ENCODE measurements at regions not wholly inside any gene's neighbourhood (a gene's known extent, or its start where the extent isn't known, plus 50 kb on each side); places are given as distances from the start of the nearest gene placed in this dataset.

DNA sequence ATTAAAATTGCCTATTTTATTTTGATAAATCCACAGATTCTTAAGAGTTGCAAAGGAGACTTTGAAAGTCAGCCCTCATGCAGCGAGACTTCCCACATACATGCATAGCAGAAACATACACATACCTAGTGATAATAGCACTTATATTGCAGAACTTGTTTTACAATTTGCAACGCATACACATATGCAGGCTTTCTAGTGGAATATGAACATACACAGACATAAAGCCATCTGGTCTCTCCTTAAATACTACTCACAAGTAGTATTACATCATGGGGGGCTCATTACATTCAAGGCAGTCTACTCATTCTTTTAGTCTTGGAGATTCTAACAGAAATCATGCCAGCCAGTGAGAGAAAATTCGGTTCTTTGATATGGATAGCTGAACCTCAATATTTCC, 295.1 kb upstream of the RND3 start:
- H3K27ac ChIP-seq (ENCODE audit: low read depth): no peak overlapping the region
- no peak overlapping the region for H3K4me3 ChIP-seq
- no peak overlapping the region for H3K4me2 ChIP-seq
- no peaks in the 10 kb centered on the region for H3K79me2 ChIP-seq (replicated peaks; ENCODE audit: insufficient read depth)
- H3K4me1 ChIP-seq (ENCODE audit: insufficient read depth): peaks cover 12% of the 10 kb centered on the region; the same call in 1 of the 2 replicates
- no peak overlapping the region for H3K4me3 Mint-ChIP-seq
- no peak overlapping the region; the same call in 1 of the 2 replicates for H2AFZ ChIP-seq
- no peaks in the 10 kb centered on the region for H3F3A ChIP-seq (replicated peaks; ENCODE audit: low read depth)
- no peaks in the 10 kb centered on the region for H3K36me3 ChIP-seq (ENCODE audit: insufficient read depth)
- H3K9me2 ChIP-seq (ENCODE audit: insufficient read depth): no peaks in the 10 kb centered on the region
- H3K27ac Mint-ChIP-seq: no peak overlapping the region
- peaks cover 2% of the 10 kb centered on the region for H3K27me3 Mint-ChIP-seq (ENCODE audit: insufficient read depth, low read depth, poor library complexity)
- H3K4me1 Mint-ChIP-seq: peaks cover 18% of the 10 kb centered on the region
- DNase-seq (ENCODE audit: low spot score) (no peak), ATAC-seq (no peak)
- H3K9me3 Mint-ChIP-seq: no peaks in the 10 kb centered on the region
- H4K20me1 ChIP-seq (replicated peaks; ENCODE audit: insufficient read depth): no peaks in the 10 kb centered on the region
- TF ChIP-seq STAT1 (IDR thresholded peaks at IDR 0.05; ENCODE audit: unreplicated experiment) (no peak), JUNB (IDR thresholded peaks at IDR 0.05; ENCODE audit: unreplicated experiment) (no peak), ZNF331 (CRISPR knock-in tag; IDR thresholded peaks at IDR 0.05; ENCODE audit: low read depth) (no peak), ZNF114 (CRISPR knock-in tag; IDR thresholded peaks at IDR 0.05) (no peak), EZH2 (IDR thresholded peaks at IDR 0.05; ENCODE audit: low read depth, unreplicated experiment) (no peak), CREB1 (CRISPR knock-in tag; IDR thresholded peaks at IDR 0.05; ENCODE audit: low read depth) (no peak)
- TF ChIP-seq, protein P1, sequence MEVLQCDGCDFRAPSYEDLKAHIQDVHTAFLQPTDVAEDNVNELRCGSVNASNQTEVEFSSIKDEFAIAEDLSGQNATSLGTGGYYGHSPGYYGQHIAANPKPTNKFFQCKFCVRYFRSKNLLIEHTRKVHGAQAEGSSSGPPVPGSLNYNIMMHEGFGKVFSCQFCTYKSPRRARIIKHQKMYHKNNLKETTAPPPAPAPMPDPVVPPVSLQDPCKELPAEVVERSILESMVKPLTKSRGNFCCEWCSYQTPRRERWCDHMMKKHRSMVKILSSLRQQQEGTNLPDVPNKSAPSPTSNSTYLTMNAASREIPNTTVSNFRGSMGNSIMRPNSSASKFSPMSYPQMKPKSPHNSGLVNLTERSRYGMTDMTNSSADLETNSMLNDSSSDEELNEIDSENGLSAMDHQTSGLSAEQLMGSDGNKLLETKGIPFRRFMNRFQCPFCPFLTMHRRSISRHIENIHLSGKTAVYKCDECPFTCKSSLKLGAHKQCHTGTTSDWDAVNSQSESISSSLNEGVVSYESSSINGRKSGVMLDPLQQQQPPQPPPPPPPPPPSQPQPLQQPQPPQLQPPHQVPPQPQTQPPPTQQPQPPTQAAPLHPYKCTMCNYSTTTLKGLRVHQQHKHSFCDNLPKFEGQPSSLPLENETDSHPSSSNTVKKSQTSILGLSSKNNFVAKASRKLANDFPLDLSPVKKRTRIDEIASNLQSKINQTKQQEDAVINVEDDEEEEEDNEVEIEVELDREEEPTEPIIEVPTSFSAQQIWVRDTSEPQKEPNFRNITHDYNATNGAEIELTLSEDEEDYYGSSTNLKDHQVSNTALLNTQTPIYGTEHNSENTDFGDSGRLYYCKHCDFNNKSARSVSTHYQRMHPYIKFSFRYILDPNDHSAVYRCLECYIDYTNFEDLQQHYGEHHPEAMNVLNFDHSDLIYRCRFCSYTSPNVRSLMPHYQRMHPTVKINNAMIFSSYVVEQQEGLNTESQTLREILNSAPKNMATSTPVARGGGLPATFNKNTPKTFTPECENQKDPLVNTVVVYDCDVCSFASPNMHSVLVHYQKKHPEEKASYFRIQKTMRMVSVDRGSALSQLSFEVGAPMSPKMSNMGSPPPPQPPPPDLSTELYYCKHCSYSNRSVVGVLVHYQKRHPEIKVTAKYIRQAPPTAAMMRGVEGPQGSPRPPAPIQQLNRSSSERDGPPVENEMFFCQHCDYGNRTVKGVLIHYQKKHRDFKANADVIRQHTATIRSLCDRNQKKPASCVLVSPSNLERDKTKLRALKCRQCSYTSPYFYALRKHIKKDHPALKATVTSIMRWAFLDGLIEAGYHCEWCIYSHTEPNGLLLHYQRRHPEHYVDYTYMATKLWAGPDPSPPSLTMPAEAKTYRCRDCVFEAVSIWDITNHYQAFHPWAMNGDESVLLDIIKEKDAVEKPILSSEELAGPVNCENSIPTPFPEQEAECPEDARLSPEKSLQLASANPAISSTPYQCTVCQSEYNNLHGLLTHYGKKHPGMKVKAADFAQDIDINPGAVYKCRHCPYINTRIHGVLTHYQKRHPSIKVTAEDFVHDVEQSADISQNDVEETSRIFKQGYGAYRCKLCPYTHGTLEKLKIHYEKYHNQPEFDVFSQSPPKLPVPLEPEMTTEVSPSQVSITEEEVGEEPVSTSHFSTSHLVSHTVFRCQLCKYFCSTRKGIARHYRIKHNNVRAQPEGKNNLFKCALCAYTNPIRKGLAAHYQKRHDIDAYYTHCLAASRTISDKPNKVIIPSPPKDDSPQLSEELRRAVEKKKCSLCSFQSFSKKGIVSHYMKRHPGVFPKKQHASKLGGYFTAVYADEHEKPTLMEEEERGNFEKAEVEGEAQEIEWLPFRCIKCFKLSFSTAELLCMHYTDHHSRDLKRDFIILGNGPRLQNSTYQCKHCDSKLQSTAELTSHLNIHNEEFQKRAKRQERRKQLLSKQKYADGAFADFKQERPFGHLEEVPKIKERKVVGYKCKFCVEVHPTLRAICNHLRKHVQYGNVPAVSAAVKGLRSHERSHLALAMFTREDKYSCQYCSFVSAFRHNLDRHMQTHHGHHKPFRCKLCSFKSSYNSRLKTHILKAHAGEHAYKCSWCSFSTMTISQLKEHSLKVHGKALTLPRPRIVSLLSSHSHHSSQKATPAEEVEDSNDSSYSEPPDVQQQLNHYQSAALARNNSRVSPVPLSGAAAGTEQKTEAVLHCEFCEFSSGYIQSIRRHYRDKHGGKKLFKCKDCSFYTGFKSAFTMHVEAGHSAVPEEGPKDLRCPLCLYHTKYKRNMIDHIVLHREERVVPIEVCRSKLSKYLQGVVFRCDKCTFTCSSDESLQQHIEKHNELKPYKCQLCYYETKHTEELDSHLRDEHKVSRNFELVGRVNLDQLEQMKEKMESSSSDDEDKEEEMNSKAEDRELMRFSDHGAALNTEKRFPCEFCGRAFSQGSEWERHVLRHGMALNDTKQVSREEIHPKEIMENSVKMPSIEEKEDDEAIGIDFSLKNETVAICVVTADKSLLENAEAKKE (CRISPR knock-in tag; IDR thresholded peaks at IDR 0.05): no peak
- TF ChIP-seq, protein P2, sequence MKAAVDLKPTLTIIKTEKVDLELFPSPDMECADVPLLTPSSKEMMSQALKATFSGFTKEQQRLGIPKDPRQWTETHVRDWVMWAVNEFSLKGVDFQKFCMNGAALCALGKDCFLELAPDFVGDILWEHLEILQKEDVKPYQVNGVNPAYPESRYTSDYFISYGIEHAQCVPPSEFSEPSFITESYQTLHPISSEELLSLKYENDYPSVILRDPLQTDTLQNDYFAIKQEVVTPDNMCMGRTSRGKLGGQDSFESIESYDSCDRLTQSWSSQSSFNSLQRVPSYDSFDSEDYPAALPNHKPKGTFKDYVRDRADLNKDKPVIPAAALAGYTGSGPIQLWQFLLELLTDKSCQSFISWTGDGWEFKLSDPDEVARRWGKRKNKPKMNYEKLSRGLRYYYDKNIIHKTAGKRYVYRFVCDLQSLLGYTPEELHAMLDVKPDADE (IDR thresholded peaks at IDR 0.05): no peak
- TF ChIP-seq, protein P3, sequence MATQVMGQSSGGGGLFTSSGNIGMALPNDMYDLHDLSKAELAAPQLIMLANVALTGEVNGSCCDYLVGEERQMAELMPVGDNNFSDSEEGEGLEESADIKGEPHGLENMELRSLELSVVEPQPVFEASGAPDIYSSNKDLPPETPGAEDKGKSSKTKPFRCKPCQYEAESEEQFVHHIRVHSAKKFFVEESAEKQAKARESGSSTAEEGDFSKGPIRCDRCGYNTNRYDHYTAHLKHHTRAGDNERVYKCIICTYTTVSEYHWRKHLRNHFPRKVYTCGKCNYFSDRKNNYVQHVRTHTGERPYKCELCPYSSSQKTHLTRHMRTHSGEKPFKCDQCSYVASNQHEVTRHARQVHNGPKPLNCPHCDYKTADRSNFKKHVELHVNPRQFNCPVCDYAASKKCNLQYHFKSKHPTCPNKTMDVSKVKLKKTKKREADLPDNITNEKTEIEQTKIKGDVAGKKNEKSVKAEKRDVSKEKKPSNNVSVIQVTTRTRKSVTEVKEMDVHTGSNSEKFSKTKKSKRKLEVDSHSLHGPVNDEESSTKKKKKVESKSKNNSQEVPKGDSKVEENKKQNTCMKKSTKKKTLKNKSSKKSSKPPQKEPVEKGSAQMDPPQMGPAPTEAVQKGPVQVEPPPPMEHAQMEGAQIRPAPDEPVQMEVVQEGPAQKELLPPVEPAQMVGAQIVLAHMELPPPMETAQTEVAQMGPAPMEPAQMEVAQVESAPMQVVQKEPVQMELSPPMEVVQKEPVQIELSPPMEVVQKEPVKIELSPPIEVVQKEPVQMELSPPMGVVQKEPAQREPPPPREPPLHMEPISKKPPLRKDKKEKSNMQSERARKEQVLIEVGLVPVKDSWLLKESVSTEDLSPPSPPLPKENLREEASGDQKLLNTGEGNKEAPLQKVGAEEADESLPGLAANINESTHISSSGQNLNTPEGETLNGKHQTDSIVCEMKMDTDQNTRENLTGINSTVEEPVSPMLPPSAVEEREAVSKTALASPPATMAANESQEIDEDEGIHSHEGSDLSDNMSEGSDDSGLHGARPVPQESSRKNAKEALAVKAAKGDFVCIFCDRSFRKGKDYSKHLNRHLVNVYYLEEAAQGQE (IDR thresholded peaks at IDR 0.05; ENCODE audit: unreplicated experiment): no peak
- H3K36me3 Mint-ChIP-seq (ENCODE audit: low read depth): no peaks in the 10 kb centered on the region
- no peaks in the 10 kb centered on the region for H3K27me3 ChIP-seq (ENCODE audit: insufficient read depth)

Data from GM23338 (cell line).